ENCODE measurements at regions not wholly inside any gene's neighbourhood (a gene's known extent, or its start where the extent isn't known, plus 50 kb on each side); places are given as distances from the start of the nearest gene placed in this dataset.
"Not testable (repeated sequence)": the region's sequence is repeated elsewhere in the genome, so short reads cannot be mapped to it uniquely, and the experiment has no call there.

DNA sequence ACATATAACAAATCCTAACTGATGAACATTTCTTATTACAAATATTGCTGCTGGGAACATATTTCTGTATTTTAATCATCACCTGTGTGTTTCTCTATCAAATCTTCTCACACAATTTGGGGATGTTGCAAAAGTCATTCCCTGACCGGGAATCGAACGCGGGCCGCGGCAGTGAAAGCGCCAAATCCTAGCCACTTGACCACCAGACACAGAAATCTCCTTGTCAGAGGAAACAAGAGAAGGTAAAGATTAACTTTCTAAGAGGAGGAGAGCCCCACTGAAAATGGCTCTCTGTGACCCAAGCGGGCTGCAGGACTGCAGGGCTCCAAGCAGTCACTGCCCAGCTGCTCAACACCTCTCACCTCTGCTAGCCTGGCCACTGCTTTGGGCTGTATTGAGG is 304.9 kb downstream of the FAM72C start:
- no peak overlapping the region for H3K4me3 ChIP-seq (ENCODE audit: low read length in 2 of 2)
- H3K36me3 ChIP-seq (ENCODE audit: control insufficient read depth in 2 of 2, insufficient read depth in 2 of 2, low read length in 1 of 2) = no peaks in the 10 kb centered on the region
- H3K27ac ChIP-seq (ENCODE audit: low read depth in 1 of 2, low read length in 1 of 2) = no peak overlapping the region
- H3K4me1 ChIP-seq (ENCODE audit: control insufficient read depth in 2 of 2, insufficient read depth in 2 of 2, low read length in 2 of 2) = no peaks in the 10 kb centered on the region
- peaks cover 0 to 9% of the 10 kb centered on the region in 2 donors for H3K27me3 ChIP-seq (ENCODE audit: control insufficient read depth in 2 of 2, insufficient read depth in 1 of 2, low read length in 1 of 2)
- 75% methylated on average over 8 of the region's 8 CpGs for WGBS
- no peaks in the 10 kb centered on the region for H3K9me3 ChIP-seq (ENCODE audit: control insufficient read depth in 2 of 2, insufficient read depth in 1 of 2, low read length in 1 of 2)
- no peak for DNase-seq (ENCODE audit: low read depth in 6 of 9, low spot score in 9 of 9)

DNA sequence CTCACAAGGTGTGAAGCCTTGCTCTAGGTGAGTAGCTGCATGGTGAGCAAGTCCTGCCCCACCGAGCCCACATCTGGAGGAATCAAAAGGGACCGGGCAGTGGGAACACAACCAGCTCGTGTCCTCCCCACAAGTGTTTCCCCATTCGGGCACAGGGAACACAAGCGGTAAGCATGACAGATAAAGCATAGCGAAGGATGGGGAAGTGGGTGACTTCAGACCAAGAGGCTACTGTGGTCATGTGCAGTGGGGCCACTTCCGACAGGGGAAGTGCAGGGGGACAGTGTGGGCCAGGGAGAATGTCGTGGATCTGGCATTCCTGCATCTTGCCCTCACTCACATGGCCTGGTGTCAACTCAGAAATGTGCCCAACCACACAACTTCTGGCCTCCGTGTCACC is 306.2 kb downstream of the FAM72C start:
- Histone ChIP-seq H3K9me3 (ENCODE audit: control insufficient read depth in 2 of 2, insufficient read depth in 1 of 2, low read length in 1 of 2) (no peaks in the 10 kb centered on the region), H3K27me3 (ENCODE audit: control insufficient read depth in 2 of 2, insufficient read depth in 1 of 2, low read length in 1 of 2) (peaks cover 8 to 21% of the 10 kb centered on the region in 2 donors), H3K4me3 (ENCODE audit: low read length in 2 of 2) (no peak overlapping the region)

DNA sequence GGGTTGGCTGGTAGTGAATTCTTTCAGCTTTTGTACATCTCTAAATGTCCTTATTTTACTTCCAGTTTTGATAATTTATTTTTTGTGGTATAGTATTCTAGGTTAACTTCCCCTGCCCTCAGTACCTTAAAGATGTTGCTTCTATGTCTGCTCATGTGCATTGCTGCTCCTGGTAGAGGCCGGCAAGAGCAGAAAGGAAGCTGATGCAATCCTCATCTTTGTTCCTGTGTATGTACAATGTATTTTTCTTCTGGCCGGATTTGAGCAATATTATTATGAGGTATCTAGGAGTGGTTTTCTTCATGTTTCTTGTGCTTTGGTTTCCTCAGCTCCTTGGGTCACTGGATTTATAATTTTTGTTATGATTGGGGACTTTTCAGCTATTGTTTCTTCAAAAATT is 308.7 kb downstream of the FAM72C start:
- not testable (repeated sequence) for DNase-seq (ENCODE audit: low read depth in 6 of 9, low spot score in 9 of 9); H3K27ac ChIP-seq (ENCODE audit: low read depth in 1 of 2, low read length in 1 of 2); H3K4me3 ChIP-seq (ENCODE audit: low read length in 2 of 2); H3K36me3 ChIP-seq (ENCODE audit: control insufficient read depth in 2 of 2, insufficient read depth in 2 of 2, low read length in 1 of 2); H3K4me1 ChIP-seq (ENCODE audit: control insufficient read depth in 2 of 2, insufficient read depth in 2 of 2, low read length in 2 of 2); H3K9me3 ChIP-seq (ENCODE audit: control insufficient read depth in 2 of 2, insufficient read depth in 1 of 2, low read length in 1 of 2)
- peaks cover 8 to 26% of the 10 kb centered on the region in 2 donors for H3K27me3 ChIP-seq (ENCODE audit: control insufficient read depth in 2 of 2, insufficient read depth in 1 of 2, low read length in 1 of 2)
- 56% methylated on average over 2 of the region's 2 CpGs for WGBS

More for the DNA sequence above, 306.2 kb downstream of the FAM72C start:
- Histone ChIP-seq H3K4me1 (ENCODE audit: control insufficient read depth in 2 of 2, insufficient read depth in 2 of 2, low read length in 2 of 2) (no peaks in the 10 kb centered on the region), H3K36me3 (ENCODE audit: control insufficient read depth in 2 of 2, insufficient read depth in 2 of 2, low read length in 1 of 2) (no peaks in the 10 kb centered on the region), H3K27ac (ENCODE audit: low read depth in 1 of 2, low read length in 1 of 2) (no peak overlapping the region)
- DNase-seq (ENCODE audit: low read depth in 6 of 9, low spot score in 9 of 9) = no peak
- WGBS = 53% methylated on average over 9 of the region's 9 CpGs

DNA sequence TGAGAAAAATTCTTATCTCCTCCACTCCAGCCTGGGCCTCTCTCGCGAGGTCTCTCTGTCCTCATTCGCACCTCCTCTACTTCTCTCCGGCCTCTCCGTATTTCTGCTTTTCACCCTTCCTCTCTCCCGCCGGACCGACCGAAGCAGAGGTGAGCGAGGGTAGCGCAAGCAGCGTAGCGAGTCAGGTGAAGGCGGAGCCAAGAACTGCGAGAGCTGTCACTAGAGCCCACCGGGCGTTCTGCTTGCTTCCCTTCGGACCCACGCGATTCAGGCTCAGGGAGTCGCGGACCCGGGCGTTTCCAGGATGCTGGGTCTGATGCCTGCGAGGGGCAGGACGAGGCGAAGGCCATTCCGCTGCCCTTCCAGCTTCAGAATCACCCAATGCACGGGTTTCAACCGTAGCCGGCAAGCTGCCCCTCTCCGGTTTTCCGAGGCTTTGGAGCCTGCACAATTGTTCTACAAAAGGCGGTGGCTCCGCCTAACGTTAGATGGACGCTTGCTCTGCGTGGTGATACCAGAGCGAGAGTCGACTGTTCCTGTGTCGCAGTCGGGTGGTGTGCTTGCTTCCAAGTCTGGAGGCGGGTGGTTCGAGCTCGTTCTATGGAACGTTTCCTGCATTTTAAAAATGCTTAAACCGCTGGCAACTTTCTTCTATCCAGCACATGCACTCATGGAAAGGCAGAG is 310.2 kb downstream of the FAM72C start:
- WGBS = 9% methylated on average over 47 of the region's 47 CpGs
- H3K4me1 ChIP-seq (ENCODE audit: control insufficient read depth in 2 of 2, insufficient read depth in 2 of 2, low read length in 2 of 2) = no peaks in the 10 kb centered on the region
- H3K27ac ChIP-seq (ENCODE audit: low read depth in 1 of 2, low read length in 1 of 2) = no peak overlapping the region
- H3K36me3 ChIP-seq (ENCODE audit: control insufficient read depth in 2 of 2, insufficient read depth in 2 of 2, low read length in 1 of 2) = no peaks in the 10 kb centered on the region
- no peaks in the 10 kb centered on the region for H3K9me3 ChIP-seq (ENCODE audit: control insufficient read depth in 2 of 2, insufficient read depth in 1 of 2, low read length in 1 of 2)
- H3K4me3 ChIP-seq (ENCODE audit: low read length in 2 of 2) = no peak overlapping the region
- DNase-seq (ENCODE audit: low read depth in 6 of 9, low spot score in 9 of 9) = no peak
- H3K27me3 ChIP-seq (ENCODE audit: control insufficient read depth in 2 of 2, insufficient read depth in 1 of 2, low read length in 1 of 2) = peaks cover 8 to 22% of the 10 kb centered on the region in 2 donors

DNA sequence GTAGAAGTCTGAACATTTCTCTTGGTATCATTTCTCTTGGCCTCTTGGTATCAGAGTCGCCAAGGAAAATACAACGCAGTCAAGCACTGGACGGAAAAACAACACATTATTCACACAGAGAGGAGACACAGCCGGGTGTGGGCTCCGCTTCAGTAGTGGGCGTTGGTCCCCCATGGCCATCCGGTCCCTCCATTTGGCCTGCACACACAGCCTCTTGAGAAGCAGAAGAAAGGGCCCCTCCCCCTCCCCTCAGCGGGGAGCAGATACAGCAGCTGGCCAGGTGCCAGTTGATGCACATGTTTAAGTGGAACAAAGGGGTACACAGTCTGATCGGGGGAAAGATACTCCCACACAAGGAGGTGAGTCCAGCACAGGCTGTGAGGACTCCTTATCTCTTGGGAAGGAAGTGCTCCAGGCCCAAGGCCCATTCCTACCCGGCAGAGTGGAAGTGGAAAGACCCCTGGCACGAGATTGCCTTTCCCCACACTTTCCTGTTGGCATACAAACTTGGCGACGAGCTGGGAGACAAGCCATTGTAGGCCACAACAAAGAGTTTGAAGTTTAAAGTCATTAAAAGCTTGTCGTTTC is 311.3 kb downstream of the FAM72C start:
- 21% methylated on average over 13 of the region's 14 CpGs for WGBS
- no peaks in the 10 kb centered on the region for H3K4me1 ChIP-seq (ENCODE audit: control insufficient read depth in 2 of 2, insufficient read depth in 2 of 2, low read length in 2 of 2)
- H3K27me3 ChIP-seq (ENCODE audit: control insufficient read depth in 2 of 2, insufficient read depth in 1 of 2, low read length in 1 of 2) = peaks cover 10 to 22% of the 10 kb centered on the region in 2 donors
- no peaks in the 10 kb centered on the region for H3K9me3 ChIP-seq (ENCODE audit: control insufficient read depth in 2 of 2, insufficient read depth in 1 of 2, low read length in 1 of 2)
- no peak for DNase-seq (ENCODE audit: low read depth in 6 of 9, low spot score in 9 of 9)
- H3K36me3 ChIP-seq (ENCODE audit: control insufficient read depth in 2 of 2, insufficient read depth in 2 of 2, low read length in 1 of 2) = no peaks in the 10 kb centered on the region
- H3K4me3 ChIP-seq (ENCODE audit: low read length in 2 of 2) = no peak overlapping the region
- no peak overlapping the region for H3K27ac ChIP-seq (ENCODE audit: low read depth in 1 of 2, low read length in 1 of 2)

DNA sequence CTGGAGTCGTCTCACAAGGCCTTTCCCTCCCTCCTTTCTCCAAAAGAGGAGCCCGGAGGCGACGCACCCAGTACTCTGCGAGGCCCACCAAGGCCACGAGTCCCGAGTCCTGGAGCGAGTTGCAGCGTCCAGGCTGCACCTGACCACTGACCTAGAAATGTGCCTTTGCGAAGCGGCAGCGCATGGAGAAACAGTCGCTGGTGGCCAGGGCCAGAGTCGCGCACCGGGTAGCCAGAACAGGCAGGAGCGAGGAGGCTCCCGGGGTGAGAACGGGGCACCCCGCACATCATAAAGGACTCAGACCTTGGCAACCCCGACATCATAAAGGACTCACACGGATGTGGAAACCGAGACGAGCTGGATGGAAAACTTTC is 318.4 kb downstream of the FAM72C start:
- Histone ChIP-seq H3K4me1 (ENCODE audit: control insufficient read depth in 2 of 2, insufficient read depth in 2 of 2, low read length in 2 of 2) (no peaks in the 10 kb centered on the region), H3K9me3 (ENCODE audit: control insufficient read depth in 2 of 2, insufficient read depth in 1 of 2, low read length in 1 of 2) (peaks cover 0 to 6% of the 10 kb centered on the region in 2 donors), H3K36me3 (ENCODE audit: control insufficient read depth in 2 of 2, insufficient read depth in 2 of 2, low read length in 1 of 2) (no peaks in the 10 kb centered on the region), H3K4me3 (ENCODE audit: low read length in 2 of 2) (no peak overlapping the region), H3K27me3 (ENCODE audit: control insufficient read depth in 2 of 2, insufficient read depth in 1 of 2, low read length in 1 of 2) (peaks cover 5 to 34% of the 10 kb centered on the region in 2 donors), H3K27ac (ENCODE audit: low read depth in 1 of 2, low read length in 1 of 2) (no peak overlapping the region)
- 18% methylated on average over 24 of the region's 24 CpGs for WGBS
- no peak for DNase-seq (ENCODE audit: low read depth in 6 of 9, low spot score in 9 of 9)

DNA sequence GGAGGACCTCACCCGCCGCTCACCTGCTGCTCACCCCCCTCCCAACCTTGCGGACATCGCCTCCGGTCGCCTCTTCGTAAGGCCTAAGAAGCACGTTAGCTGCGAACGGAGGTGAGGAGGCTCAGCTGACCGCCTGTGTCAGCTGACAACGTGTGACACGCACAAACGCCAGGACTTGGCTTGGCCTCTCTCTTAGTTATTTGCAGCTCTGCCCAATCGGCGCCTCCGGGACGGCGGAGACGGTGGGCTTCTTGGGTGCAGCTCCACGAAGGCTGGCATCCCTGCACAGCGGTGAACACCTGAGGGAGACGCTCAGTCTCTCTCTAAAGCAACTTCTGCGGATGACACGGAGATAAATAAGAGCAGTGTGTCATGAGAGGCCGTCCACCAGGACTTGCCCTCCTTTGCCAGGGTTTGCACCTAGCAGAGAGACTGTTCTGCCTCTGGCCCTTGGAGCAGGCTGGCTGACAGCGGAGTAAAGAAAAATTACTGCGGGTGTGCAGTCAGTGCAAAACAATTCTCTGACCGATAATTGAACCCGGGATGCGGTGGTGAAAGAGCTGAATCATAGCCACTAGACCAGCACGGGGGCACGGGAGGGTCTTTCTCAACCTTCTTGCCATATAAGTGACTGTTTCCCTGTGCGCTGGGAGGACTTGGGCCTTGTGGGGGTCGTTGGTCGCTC is 318.9 kb downstream of the FAM72C start:
- DNase-seq (ENCODE audit: low read depth in 6 of 9, low spot score in 9 of 9) = no peak
- Histone ChIP-seq H3K27ac (ENCODE audit: low read depth in 1 of 2, low read length in 1 of 2) (no peak overlapping the region), H3K4me3 (ENCODE audit: low read length in 2 of 2) (no peak overlapping the region), H3K27me3 (ENCODE audit: control insufficient read depth in 2 of 2, insufficient read depth in 1 of 2, low read length in 1 of 2) (peaks cover 5 to 34% of the 10 kb centered on the region in 2 donors), H3K4me1 (ENCODE audit: control insufficient read depth in 2 of 2, insufficient read depth in 2 of 2, low read length in 2 of 2) (no peaks in the 10 kb centered on the region), H3K9me3 (ENCODE audit: control insufficient read depth in 2 of 2, insufficient read depth in 1 of 2, low read length in 1 of 2) (peaks cover 0 to 6% of the 10 kb centered on the region in 2 donors), H3K36me3 (ENCODE audit: control insufficient read depth in 2 of 2, insufficient read depth in 2 of 2, low read length in 1 of 2) (no peaks in the 10 kb centered on the region)
- WGBS = 24% methylated on average over 36 of the region's 36 CpGs

DNA sequence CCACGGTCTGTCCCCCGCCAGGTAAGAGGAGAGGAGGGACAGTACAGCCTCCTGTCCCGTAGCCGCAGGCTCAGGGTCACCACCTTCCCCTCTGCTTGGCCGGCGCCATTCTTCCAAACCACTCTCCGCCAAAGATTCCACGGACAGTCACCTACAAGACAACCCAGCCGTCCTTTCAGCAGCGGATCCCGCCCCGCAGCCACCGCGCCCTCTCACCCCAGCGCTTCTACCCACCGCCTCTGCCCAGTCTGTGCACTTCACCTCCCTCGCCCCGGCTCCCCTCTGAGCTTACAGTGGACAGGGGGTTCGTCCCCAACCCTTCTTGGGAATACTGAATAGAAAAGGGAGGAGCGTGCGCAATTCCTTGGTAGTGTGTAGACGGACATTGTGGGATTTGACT is 319.6 kb downstream of the FAM72C start:
- WGBS = 16% methylated on average over 22 of the region's 22 CpGs
- DNase-seq (ENCODE audit: low read depth in 6 of 9, low spot score in 9 of 9) = no peak
- no peaks in the 10 kb centered on the region for H3K4me1 ChIP-seq (ENCODE audit: control insufficient read depth in 2 of 2, insufficient read depth in 2 of 2, low read length in 2 of 2)
- H3K27ac ChIP-seq (ENCODE audit: low read depth in 1 of 2, low read length in 1 of 2) = no peak overlapping the region
- no peaks in the 10 kb centered on the region for H3K36me3 ChIP-seq (ENCODE audit: control insufficient read depth in 2 of 2, insufficient read depth in 2 of 2, low read length in 1 of 2)
- H3K4me3 ChIP-seq (ENCODE audit: low read length in 2 of 2) = no peak overlapping the region
- peaks cover 0 to 6% of the 10 kb centered on the region in 2 donors for H3K9me3 ChIP-seq (ENCODE audit: control insufficient read depth in 2 of 2, insufficient read depth in 1 of 2, low read length in 1 of 2)
- peaks cover 5 to 34% of the 10 kb centered on the region in 2 donors for H3K27me3 ChIP-seq (ENCODE audit: control insufficient read depth in 2 of 2, insufficient read depth in 1 of 2, low read length in 1 of 2)

DNA sequence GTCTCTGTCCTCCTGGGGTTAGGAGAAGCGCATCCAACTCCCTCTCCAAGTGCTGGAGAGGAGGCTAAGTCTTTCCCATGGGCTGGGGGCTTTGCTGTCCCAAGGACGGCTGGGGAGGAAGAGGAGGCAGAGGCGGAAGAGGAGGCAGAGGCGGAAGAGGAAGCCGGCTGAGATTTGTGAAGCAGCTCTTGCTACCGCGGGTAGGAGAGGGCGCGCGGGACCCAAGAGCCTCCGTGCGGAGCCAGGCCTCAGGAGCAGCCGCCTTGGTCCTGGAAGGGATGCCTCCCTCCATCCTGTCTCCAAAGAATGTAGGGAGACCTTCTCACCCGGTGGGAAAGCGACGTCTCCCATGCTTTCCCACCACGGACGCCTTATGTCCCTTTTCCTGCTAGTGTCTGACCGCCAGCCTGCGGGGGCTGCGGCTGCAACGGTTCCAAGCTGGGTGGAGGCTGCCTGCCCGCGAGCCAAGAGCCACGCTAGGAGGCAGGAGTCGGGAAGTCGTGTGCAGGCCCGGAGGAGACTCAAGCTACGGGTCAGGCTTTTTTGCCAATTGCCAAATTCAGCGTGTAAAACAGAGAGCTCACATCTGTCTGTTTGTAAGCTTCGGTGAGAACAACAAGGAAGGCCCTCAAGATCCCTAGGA is 320.3 kb downstream of the FAM72C start:
- WGBS = 19% methylated on average over 31 of the region's 31 CpGs
- H3K27me3 ChIP-seq (ENCODE audit: control insufficient read depth in 2 of 2, insufficient read depth in 1 of 2, low read length in 1 of 2) = peaks cover 5 to 34% of the 10 kb centered on the region in 2 donors

More for the DNA sequence above, 320.3 kb downstream of the FAM72C start:
- Histone ChIP-seq H3K9me3 (ENCODE audit: control insufficient read depth in 2 of 2, insufficient read depth in 1 of 2, low read length in 1 of 2) (peaks cover 0 to 6% of the 10 kb centered on the region in 2 donors), H3K27ac (ENCODE audit: low read depth in 1 of 2, low read length in 1 of 2) (no peak overlapping the region), H3K36me3 (ENCODE audit: control insufficient read depth in 2 of 2, insufficient read depth in 2 of 2, low read length in 1 of 2) (no peaks in the 10 kb centered on the region), H3K4me3 (ENCODE audit: low read length in 2 of 2) (no peak overlapping the region), H3K4me1 (ENCODE audit: control insufficient read depth in 2 of 2, insufficient read depth in 2 of 2, low read length in 2 of 2) (no peaks in the 10 kb centered on the region)
- no peak for DNase-seq (ENCODE audit: low read depth in 6 of 9, low spot score in 9 of 9)

Data from thymus (tissue), 11 donors.